ENCODE measurements at regions not wholly inside any gene's neighbourhood (a gene's known extent, or its start where the extent isn't known, plus 50 kb on each side); places are given as distances from the start of the nearest gene placed in this dataset.

DNA sequence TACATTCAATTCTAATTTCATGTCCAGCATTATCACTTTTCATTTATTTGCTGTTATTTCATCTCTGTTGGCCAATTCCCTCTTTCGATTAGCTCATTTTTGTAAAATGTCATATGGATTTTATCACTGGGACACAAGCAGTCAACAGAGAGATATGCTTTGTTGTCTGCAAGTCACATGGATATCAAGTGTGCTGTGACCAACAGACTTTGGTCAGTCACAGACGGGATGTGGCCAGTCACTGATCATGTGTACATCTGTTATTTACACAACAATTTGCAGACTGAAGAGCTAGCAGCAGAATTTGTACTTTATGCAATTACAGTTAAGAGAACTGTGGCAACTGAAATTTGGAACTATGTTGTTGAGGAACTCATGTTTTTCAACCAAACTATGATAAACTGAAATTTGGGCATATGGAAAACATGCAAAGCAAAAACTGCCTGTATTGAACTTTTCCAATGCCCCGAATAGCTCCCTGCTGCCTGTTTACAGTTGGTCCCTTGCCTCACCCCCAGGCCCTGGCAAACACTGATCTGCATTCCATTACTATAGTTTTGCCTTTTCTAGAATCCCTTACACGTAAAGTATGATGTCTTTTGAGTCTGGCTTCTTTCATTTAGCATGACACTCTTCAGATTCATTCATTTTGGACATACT, 104.4 kb downstream of the RPL22L1 start:
- Histone ChIP-seq H4K20me1 (ENCODE audit: control insufficient read depth, extremely low read depth, insufficient read depth, low read length) (no peaks in the 10 kb centered on the region), H3K27me3 (ENCODE audit: control insufficient read depth, insufficient read depth, low read length) (no peaks in the 10 kb centered on the region), H3K9me3 (ENCODE audit: control insufficient read depth, insufficient read depth, low read depth, low read length) (no peaks in the 10 kb centered on the region), H3K79me2 (ENCODE audit: control insufficient read depth, insufficient read depth, low read length) (no peaks in the 10 kb centered on the region), H3K36me3 (ENCODE audit: control insufficient read depth, insufficient read depth, low read length) (no peaks in the 10 kb centered on the region), H2AFZ (ENCODE audit: low read length) (no peak overlapping the region), H3K4me3 (replicated peaks in 1 of 4; ENCODE audit: control extremely low read depth in 1 of 4, insufficient read depth in 1 of 4, low read depth in 3 of 4, low read length in 4 of 4) (no peak overlapping the region), H3K4me2 (ENCODE audit: extremely low read depth, insufficient read depth, low read length) (no peak overlapping the region), H3K9ac (ENCODE audit: insufficient read depth, low read length) (no peak overlapping the region), H3K4me1 (ENCODE audit: control insufficient read depth, extremely low read depth, insufficient read depth, low read length) (peaks cover 12% of the 10 kb centered on the region), H3K27ac (ENCODE audit: insufficient read depth, low read length) (no peak overlapping the region)
- TF ChIP-seq EZH2 (IDR thresholded peaks at IDR 0.05; ENCODE audit: low read length, missing control alignments), result no peak
- TF ChIP-seq, protein P1, sequence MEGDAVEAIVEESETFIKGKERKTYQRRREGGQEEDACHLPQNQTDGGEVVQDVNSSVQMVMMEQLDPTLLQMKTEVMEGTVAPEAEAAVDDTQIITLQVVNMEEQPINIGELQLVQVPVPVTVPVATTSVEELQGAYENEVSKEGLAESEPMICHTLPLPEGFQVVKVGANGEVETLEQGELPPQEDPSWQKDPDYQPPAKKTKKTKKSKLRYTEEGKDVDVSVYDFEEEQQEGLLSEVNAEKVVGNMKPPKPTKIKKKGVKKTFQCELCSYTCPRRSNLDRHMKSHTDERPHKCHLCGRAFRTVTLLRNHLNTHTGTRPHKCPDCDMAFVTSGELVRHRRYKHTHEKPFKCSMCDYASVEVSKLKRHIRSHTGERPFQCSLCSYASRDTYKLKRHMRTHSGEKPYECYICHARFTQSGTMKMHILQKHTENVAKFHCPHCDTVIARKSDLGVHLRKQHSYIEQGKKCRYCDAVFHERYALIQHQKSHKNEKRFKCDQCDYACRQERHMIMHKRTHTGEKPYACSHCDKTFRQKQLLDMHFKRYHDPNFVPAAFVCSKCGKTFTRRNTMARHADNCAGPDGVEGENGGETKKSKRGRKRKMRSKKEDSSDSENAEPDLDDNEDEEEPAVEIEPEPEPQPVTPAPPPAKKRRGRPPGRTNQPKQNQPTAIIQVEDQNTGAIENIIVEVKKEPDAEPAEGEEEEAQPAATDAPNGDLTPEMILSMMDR (conservative IDR thresholded peaks at IDR 0.05 in 1 of 2, IDR thresholded peaks at IDR 0.05 in 1 of 2; ENCODE audit: low read depth in 1 of 2, low read length in 2 of 2), result no peak
- no peak for DNase-seq (ENCODE audit: low read depth in 2 of 2)

- Histone ChIP-seq H3K9me3 (ENCODE audit: control insufficient read depth, insufficient read depth, low read depth, low read length) (no peaks in the 10 kb centered on the region), H3K79me2 (ENCODE audit: control insufficient read depth, insufficient read depth, low read length) (no peaks in the 10 kb centered on the region), H3K4me1 (ENCODE audit: control insufficient read depth, extremely low read depth, insufficient read depth, low read length) (peaks cover 16% of the 10 kb centered on the region), H3K27me3 (ENCODE audit: control insufficient read depth, insufficient read depth, low read length) (no peaks in the 10 kb centered on the region), H3K4me2 (ENCODE audit: extremely low read depth, insufficient read depth, low read length) (no peak overlapping the region), H3K27ac (ENCODE audit: insufficient read depth, low read length) (no peak overlapping the region), H3K4me3 (replicated peaks in 1 of 4; ENCODE audit: control extremely low read depth in 1 of 4, insufficient read depth in 1 of 4, low read depth in 3 of 4, low read length in 4 of 4) (no peak overlapping the region), H3K36me3 (ENCODE audit: control insufficient read depth, insufficient read depth, low read length) (no peaks in the 10 kb centered on the region), H2AFZ (ENCODE audit: low read length) (no peak overlapping the region), H4K20me1 (ENCODE audit: control insufficient read depth, extremely low read depth, insufficient read depth, low read length) (no peaks in the 10 kb centered on the region), H3K9ac (ENCODE audit: insufficient read depth, low read length) (no peak overlapping the region)
- TF ChIP-seq, protein P1 (conservative IDR thresholded peaks at IDR 0.05 in 1 of 2, IDR thresholded peaks at IDR 0.05 in 1 of 2; ENCODE audit: low read depth in 1 of 2, low read length in 2 of 2), result no peak
- TF ChIP-seq EZH2 (IDR thresholded peaks at IDR 0.05; ENCODE audit: low read length, missing control alignments), result no peak
- no peak for DNase-seq (ENCODE audit: low read depth in 2 of 2)
These were observed 106.0 kb downstream of the RPL22L1 start for GRCh38 chr3:170764017-170764416.

GRCh38 chr3:170762064-170762463, 107.9 kb downstream of the RPL22L1 start:
- no peak overlapping the region for H2AFZ ChIP-seq (ENCODE audit: low read length)
- no peaks in the 10 kb centered on the region for H4K20me1 ChIP-seq (ENCODE audit: control insufficient read depth, extremely low read depth, insufficient read depth, low read length)
- no peak for DNase-seq (ENCODE audit: low read depth in 2 of 2)
- H3K27me3 ChIP-seq (ENCODE audit: control insufficient read depth, insufficient read depth, low read length), result no peaks in the 10 kb centered on the region
- H3K79me2 ChIP-seq (ENCODE audit: control insufficient read depth, insufficient read depth, low read length), result no peaks in the 10 kb centered on the region
- H3K4me3 ChIP-seq (replicated peaks in 1 of 4; ENCODE audit: control extremely low read depth in 1 of 4, insufficient read depth in 1 of 4, low read depth in 3 of 4, low read length in 4 of 4), result no peak overlapping the region
- H3K9me3 ChIP-seq (ENCODE audit: control insufficient read depth, insufficient read depth, low read depth, low read length), result no peaks in the 10 kb centered on the region
- H3K4me1 ChIP-seq (ENCODE audit: control insufficient read depth, extremely low read depth, insufficient read depth, low read length), result peaks cover 7% of the 10 kb centered on the region
- no peak for TF ChIP-seq EZH2 (IDR thresholded peaks at IDR 0.05; ENCODE audit: low read length, missing control alignments)
- TF ChIP-seq, protein P1 (conservative IDR thresholded peaks at IDR 0.05 in 1 of 2, IDR thresholded peaks at IDR 0.05 in 1 of 2; ENCODE audit: low read depth in 1 of 2, low read length in 2 of 2), result no peak
- no peak overlapping the region for H3K9ac ChIP-seq (ENCODE audit: insufficient read depth, low read length)
- no peak overlapping the region for H3K4me2 ChIP-seq (ENCODE audit: extremely low read depth, insufficient read depth, low read length)
- H3K27ac ChIP-seq (ENCODE audit: insufficient read depth, low read length), result no peak overlapping the region
- no peaks in the 10 kb centered on the region for H3K36me3 ChIP-seq (ENCODE audit: control insufficient read depth, insufficient read depth, low read length)
